ENCODE measurements at regions not wholly inside any gene's neighbourhood (a gene's known extent, or its start where the extent isn't known, plus 50 kb on each side); places are given as distances from the start of the nearest gene placed in this dataset.

DNA sequence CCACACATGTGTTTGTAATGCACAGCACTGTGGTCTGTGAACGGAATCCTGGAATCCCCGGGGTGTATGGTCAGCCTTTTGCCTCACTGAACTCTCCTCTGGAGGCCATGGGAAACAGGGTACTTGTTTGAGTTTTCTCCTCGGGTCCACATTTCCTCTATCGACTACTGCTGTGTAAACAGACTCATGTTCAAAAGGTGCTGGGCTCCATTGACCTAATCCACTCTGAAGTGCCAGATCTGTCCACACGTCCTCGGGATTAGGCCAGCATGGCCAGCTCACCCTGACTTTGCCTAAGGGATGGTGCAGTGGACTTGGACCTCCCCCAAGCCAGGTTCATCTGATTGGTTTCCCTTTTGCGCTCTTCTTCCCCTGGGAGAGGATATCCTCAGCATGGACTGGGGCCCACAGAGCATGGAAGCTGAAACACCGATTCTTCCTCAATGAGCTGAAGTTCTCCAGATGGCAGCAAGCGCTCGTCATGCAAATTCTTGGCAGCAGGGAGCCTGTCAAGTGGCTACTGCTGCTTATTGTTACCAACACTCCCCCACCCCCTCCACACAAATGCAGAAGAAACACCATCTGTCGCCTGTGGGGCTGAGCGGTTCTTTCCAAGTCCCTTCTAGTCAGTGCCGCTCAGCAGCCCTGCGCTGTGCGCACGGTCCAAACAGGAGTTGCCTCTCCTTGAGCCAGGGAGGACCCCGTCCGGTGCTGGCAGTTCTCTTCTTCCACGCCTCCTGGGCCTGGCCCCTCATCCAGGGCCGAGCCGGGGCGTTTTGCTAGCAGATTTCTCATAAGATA is 292.6 kb upstream of the MARCKS start:
- Histone ChIP-seq H3K9me3 (no peaks in the 10 kb centered on the region), H3K4me2 (no peak overlapping the region), H3K27ac (no peak overlapping the region), H3K4me1 (peaks cover 12% of the 10 kb centered on the region; the same call in 2 of the 3 replicates), H3K4me3 (no peak overlapping the region)
- ChIA-PET POLR2A (no interaction called here), CTCF (no interaction called here)
- no peak for FAIRE-seq
- no peak for ATAC-seq
- 91% methylated on average over 21 of the region's 22 CpGs for WGBS (ENCODE audit: missing lambda C conversion rate)
- DNase-seq (ENCODE audit: low read depth in 1 of 2, low spot score in 1 of 2): no peak
- TF ChIP-seq KDM5A (IDR thresholded peaks at IDR 0.05) (no peak), MAFK (IDR thresholded peaks at IDR 0.05; ENCODE audit: partially characterized antibody) (no peak), NFE2L2 (conservative IDR thresholded peaks at IDR 0.05; ENCODE audit: low read length) (no peak), CEBPB (IDR thresholded peaks at IDR 0.05) (no peak), EP300 (IDR thresholded peaks at IDR 0.05) (no peak), JUNB (IDR thresholded peaks at IDR 0.05) (no peak), NPAS2 (CRISPR knock-in tag; IDR thresholded peaks at IDR 0.05; ENCODE audit: borderline replicate concordance) (no peak), PHF8 (IDR thresholded peaks at IDR 0.05; ENCODE audit: borderline replicate concordance, low read depth) (no peak), SMC3 (IDR thresholded peaks at IDR 0.05) (no peak), MAZ (IDR thresholded peaks at IDR 0.05; ENCODE audit: borderline replicate concordance, low read depth, low read length) (no peak), EHMT2 (IDR thresholded peaks at IDR 0.05; ENCODE audit: low read depth) (no peak)
- TF ChIP-seq, protein P1, sequence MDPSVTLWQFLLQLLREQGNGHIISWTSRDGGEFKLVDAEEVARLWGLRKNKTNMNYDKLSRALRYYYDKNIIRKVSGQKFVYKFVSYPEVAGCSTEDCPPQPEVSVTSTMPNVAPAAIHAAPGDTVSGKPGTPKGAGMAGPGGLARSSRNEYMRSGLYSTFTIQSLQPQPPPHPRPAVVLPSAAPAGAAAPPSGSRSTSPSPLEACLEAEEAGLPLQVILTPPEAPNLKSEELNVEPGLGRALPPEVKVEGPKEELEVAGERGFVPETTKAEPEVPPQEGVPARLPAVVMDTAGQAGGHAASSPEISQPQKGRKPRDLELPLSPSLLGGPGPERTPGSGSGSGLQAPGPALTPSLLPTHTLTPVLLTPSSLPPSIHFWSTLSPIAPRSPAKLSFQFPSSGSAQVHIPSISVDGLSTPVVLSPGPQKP (IDR thresholded peaks at IDR 0.05; ENCODE audit: low read depth, low read length): no peak

DNA sequence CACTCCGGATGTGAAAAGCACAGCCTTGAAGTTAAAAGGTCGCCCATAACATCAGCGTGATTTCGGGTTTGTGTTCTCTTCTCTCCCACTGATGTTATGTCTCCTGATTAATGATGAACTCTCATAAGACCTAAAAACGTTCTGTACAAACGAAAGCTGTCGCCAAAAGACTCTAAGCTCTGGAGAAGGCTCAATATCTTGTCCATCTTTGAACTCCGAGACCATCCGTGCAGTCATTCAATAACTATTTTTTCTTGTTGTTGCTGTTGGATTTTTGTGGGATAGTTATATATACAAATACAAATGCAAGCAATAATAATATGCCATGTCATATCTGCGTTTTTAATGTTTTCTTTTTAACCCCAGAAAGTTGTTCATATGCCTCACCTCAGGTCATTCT is 291.8 kb upstream of the MARCKS start:
- Histone ChIP-seq H3K4me3 (no peak overlapping the region), H3K27ac (no peak overlapping the region), H3K9me3 (no peaks in the 10 kb centered on the region), H3K4me1 (peaks cover 12% of the 10 kb centered on the region; the same call in 2 of the 3 replicates), H3K4me2 (no peak overlapping the region)
- no peak for FAIRE-seq
- no peak for ATAC-seq
- WGBS (ENCODE audit: missing lambda C conversion rate): 72% methylated on average over 10 of the region's 10 CpGs
- TF ChIP-seq, protein P2, sequence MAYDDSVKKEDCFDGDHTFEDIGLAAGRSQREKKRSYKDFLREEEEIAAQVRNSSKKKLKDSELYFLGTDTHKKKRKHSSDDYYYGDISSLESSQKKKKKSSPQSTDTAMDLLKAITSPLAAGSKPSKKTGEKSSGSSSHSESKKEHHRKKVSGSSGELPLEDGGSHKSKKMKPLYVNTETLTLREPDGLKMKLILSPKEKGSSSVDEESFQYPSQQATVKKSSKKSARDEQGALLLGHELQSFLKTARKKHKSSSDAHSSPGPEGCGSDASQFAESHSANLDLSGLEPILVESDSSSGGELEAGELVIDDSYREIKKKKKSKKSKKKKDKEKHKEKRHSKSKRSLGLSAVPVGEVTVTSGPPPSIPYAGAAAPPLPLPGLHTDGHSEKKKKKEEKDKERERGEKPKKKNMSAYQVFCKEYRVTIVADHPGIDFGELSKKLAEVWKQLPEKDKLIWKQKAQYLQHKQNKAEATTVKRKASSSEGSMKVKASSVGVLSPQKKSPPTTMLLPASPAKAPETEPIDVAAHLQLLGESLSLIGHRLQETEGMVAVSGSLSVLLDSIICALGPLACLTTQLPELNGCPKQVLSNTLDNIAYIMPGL (CRISPR knock-in tag; IDR thresholded peaks at IDR 0.05; ENCODE audit: borderline replicate concordance): no peak
- TF ChIP-seq, protein P3, sequence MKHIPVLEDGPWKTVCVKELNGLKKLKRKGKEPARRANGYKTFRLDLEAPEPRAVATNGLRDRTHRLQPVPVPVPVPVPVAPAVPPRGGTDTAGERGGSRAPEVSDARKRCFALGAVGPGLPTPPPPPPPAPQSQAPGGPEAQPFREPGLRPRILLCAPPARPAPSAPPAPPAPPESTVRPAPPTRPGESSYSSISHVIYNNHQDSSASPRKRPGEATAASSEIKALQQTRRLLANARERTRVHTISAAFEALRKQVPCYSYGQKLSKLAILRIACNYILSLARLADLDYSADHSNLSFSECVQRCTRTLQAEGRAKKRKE (CRISPR knock-in tag; IDR thresholded peaks at IDR 0.05; ENCODE audit: low read depth): no peak
- TF ChIP-seq GATA3 (IDR thresholded peaks at IDR 0.05; ENCODE audit: borderline replicate concordance): no peak
- TF ChIP-seq HEYL (CRISPR knock-in tag; IDR thresholded peaks at IDR 0.05): no peak
- no peak for TF ChIP-seq HDAC2 (IDR thresholded peaks at IDR 0.05)
- TF ChIP-seq ZSCAN20 (CRISPR knock-in tag; IDR thresholded peaks at IDR 0.05): no peak
- no peak for TF ChIP-seq PHF8 (IDR thresholded peaks at IDR 0.05; ENCODE audit: borderline replicate concordance, low read depth)
- TF ChIP-seq, protein P4, sequence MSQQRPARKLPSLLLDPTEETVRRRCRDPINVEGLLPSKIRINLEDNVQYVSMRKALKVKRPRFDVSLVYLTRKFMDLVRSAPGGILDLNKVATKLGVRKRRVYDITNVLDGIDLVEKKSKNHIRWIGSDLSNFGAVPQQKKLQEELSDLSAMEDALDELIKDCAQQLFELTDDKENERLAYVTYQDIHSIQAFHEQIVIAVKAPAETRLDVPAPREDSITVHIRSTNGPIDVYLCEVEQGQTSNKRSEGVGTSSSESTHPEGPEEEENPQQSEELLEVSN (IDR thresholded peaks at IDR 0.05; ENCODE audit: borderline replicate concordance, low read depth): no peak
- TF ChIP-seq RNF2 (IDR thresholded peaks at IDR 0.05; ENCODE audit: borderline replicate concordance, low read depth): no peak
- no peak for TF ChIP-seq EHMT2 (IDR thresholded peaks at IDR 0.05; ENCODE audit: low read depth)
- TF ChIP-seq CHD2 (IDR thresholded peaks at IDR 0.05; ENCODE audit: low read length, partially characterized antibody): no peak
- TF ChIP-seq, protein P5, sequence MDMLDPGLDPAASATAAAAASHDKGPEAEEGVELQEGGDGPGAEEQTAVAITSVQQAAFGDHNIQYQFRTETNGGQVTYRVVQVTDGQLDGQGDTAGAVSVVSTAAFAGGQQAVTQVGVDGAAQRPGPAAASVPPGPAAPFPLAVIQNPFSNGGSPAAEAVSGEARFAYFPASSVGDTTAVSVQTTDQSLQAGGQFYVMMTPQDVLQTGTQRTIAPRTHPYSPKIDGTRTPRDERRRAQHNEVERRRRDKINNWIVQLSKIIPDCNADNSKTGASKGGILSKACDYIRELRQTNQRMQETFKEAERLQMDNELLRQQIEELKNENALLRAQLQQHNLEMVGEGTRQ (IDR thresholded peaks at IDR 0.05): no peak
- no peak for TF ChIP-seq CBX2 (IDR thresholded peaks at IDR 0.05; ENCODE audit: borderline replicate concordance, low read depth)
- TF ChIP-seq, protein P6, sequence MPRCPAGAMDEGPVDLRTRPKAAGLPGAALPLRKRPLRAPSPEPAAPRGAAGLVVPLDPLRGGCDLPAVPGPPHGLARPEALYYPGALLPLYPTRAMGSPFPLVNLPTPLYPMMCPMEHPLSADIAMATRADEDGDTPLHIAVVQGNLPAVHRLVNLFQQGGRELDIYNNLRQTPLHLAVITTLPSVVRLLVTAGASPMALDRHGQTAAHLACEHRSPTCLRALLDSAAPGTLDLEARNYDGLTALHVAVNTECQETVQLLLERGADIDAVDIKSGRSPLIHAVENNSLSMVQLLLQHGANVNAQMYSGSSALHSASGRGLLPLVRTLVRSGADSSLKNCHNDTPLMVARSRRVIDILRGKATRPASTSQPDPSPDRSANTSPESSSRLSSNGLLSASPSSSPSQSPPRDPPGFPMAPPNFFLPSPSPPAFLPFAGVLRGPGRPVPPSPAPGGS (IDR thresholded peaks at IDR 0.05): no peak
- no peak for TF ChIP-seq FOSL2 (IDR thresholded peaks at IDR 0.05)
- TF ChIP-seq FOSL2 (CRISPR knock-in tag; IDR thresholded peaks at IDR 0.05): no peak
- CTCF ChIA-PET: no interaction called here
- DNase-seq (ENCODE audit: low read depth in 1 of 2, low spot score in 1 of 2): no peak
- POLR2A ChIA-PET: no interaction called here

All from A549 (cell line).